ELR (cell line): ENCODE measurements at regions not wholly inside any gene's neighbourhood (a gene's known extent, or its start where the extent isn't known, plus 50 kb on each side); places are given as distances from the start of the nearest gene placed in this dataset.
"Not testable (repeated sequence)": the region's sequence is repeated elsewhere in the genome, so short reads cannot be mapped to it uniquely, and the experiment has no call there.

Experiments used
- DNase-seq: peaks from one replicate; pipeline ENCODE4 v3.0.0-alpha.2; 2015; ENCODE audit warnings: low read depth

DNA sequence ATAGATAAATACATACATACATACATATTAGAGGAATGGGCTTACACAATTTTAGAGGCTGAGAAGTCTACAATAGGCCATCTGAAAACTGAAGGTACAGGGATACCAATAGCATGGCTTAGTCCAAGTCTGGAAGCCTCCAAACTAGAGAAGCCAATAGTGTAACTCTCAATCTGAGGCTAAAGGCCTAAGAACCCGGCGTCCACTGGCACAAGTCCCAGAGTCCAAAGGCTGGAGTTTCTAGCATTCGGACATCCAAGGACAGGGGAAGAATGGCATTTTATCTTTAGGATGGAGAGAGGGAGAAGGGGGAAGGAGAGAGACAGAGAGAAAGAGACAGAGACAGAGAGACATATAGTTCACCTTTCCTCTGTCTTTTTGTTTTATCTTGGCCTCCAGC, 63.7 kb upstream of the SYT4 start:
- DNase-seq = no peak

DNA sequence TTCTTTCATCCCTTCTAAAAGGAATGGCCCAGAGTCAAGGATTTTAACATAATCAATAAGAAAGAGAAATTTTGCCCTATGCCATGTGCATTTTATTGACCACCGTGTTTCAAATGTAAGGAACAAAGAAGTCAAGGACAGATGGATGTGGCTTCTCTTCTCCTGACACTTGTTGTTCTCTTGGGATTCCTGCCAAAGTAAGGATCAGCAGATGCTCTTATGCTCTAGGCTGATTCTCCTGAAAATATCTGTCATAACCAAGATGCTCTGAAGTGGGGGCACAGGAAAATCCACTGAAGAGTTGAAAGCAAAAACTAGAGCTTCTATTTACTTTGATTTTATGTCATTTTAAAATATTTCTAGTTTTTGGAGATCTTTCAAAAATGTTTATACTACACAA, 72.9 kb upstream of the SYT4 start:
- DNase-seq = no peak

DNA sequence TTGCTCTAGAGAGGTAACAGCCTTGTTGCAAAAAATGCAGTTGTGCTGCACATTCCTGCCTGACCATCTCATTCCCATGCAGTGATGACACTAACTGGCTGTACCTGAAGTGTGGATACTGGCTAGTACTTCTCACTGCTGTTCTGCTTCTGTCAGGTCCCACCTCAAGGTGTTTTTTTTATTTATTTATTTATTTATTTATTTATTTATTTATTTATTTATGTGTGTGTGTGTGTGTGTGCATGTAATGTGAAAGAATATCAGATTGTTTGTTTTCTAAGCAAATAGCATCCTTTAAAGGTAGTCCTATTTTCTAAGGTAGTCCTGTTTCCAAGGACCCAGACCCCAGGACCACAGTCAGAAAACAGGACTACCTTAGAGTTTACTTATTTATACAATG, 87.2 kb upstream of the SYT4 start:
- no peak for DNase-seq

DNA sequence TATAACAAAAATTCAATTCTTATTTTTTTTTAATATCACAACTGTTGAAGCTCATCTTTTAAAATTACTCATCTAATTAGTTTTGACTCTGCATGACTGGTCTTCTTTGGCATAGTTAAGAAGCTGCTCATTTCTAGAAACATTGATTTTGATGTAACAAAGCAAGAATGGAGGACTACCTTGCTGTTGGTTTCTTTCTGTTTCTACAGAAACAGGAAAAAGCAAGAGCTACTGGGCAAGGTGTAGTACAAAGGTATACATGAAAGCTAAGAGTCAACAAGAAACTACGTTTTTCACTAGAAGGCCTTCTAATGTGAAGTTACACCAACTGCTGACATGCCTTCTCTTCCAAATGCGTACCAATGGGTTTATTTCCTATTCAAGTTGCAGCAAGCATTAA, 90.6 kb upstream of the SYT4 start:
- no peak for DNase-seq

DNA sequence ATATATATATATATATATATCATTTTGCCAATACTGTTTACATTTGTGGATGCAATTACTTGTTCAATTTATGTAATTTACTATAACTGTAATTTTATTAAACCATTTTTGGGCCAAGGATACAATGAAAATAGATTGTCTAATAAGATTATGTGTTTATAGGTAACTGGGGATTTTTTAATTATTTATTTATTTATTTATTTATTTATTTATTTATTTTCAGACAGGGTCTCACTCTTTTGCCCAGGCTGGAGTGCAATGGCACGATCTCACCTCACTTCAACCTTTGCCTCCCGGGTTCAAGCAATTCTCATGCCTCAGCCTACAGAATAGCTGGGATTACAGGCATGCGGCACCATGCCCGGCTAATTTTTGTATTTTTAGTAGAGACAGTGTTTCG, 92.0 kb upstream of the SYT4 start:
- DNase-seq = not testable (repeated sequence)

DNA sequence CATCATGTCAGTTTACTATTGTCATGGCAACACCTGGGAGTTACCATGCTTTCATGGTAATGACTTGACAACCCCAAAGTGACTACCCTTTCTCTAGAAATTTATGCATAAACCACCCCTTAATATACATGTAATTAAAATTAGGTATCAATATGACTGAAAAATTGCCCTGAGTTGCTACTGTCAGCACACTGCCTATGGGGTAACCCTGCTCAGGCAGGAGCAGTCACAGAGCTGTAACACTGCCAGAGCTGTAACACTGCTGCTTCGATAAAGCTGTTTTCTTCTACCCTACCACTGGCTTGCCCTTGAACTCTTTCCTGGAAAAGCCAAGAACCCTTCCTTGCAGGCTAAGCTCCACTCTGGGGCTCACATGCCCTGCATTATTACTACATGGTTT, 95.5 kb upstream of the SYT4 start:
- DNase-seq = no peak

DNA sequence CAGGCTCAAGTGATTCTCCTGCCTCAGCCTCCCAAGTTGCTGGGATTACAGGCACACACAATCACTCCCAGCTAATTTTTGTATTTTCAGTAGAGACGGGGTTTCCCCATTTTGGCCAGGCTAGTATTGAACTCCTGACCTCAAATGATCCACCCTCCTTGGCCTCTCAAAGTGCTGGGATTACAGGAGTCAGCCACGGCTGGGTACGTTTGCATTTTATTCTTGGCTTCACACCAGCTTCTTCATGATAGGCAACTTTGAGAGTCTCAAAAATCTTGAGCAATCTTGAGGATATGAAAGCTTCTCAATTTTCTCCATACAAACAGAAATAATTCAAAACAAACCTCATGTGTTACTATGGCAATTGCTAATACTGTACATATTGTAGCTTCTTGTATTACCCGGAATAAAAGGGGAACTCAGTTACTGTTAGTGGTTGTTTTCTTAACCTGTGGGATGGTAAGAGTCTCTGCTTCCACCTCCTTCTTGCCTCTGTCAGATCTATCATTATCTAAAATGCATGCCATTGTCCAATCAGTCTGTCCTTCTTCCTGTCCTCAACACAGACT, 102.9 kb upstream of the SYT4 start:
- no peak for DNase-seq

DNA sequence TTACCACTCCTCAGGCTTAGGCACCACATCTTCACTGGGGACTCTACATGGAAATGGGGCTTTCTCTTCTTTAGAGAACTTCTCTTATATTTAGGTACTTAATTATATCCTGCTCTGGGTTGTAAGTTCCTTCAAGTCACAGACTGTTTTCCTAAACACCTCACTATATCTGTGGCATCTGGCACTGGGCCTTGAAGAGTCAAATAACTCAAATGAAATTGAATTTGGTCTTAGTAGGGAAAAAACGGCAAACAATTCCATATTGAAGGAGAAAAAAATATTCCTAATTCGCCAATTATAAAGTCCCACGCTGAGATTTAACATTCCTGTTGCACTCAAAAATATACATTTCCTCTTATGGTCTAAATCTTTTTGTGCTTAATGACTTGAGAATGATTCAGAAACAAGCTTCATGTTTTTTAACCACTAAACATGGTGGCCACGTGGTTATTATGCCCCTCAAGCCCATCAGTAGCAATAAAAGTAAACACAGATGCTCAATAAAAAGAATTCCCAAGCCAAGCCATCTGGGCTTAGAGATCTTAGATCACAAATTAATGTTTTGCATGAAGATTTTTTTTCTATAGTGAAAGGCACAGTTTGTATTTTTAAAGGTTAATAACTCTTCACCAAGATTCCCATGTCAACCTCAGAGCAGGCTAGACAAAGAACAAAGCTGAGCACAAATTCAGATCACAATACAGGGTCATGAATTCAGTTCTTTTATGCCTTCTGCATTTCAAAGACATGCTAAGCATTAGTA, 105.5 kb upstream of the SYT4 start:
- no peak for DNase-seq

DNA sequence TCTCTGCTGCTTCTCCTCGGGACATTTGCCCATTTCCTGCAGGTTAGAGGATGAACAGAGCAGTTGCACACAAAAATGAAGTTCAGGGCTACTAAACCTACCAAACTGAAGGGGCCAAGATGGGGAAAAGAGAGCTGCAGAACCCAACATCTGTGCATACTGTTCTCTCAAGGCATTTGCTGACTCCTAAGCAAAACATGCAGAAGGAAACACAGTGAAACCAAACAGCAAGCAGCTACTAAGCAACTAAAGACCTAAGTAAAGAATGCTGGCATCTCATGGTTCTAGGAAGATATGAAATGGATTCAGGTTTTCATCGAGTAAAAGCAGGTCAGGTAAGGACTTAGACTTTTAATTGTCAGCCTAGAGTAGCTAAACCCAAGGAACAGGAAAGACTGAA, 111.9 kb upstream of the SYT4 start:
- no peak for DNase-seq

DNA sequence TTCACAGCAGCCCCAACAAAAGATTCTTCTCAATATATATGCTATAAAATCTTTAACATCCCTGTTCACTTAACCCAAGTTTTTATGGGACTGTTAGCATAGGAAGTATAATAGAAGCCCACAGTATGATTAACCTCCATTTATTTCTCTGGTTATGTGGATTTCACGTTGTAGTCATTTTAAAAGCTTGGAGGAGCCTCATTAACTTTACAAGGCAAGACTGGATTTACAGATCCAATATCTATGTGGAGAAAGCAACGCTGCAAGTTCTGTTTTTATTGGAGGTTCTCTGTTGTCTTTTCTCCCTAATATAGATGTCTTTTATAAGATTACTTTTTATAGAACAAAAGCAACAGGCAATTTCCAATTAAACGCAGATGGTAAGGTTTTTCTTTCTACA, 114.9 kb upstream of the SYT4 start:
- DNase-seq = no peak

DNA sequence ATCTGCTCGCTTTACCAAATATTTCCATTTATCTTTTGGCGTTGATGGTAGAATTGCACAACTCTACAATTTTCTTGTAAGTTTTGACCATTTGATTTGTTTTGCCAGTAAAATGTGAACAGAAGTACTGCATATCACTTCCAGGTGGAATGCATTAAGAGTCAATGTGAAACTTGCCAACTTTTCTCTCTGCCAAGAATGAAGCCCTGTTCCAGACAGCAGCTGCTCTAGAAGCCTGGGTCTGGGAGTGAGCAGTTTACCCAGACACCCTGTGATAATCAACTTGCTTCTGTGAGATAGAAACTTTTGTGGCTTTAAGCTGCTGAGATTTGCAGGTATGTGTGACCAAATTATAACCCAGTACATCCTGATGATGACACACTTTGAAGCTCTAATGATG, 115.9 kb upstream of the SYT4 start:
- no peak for DNase-seq

DNA sequence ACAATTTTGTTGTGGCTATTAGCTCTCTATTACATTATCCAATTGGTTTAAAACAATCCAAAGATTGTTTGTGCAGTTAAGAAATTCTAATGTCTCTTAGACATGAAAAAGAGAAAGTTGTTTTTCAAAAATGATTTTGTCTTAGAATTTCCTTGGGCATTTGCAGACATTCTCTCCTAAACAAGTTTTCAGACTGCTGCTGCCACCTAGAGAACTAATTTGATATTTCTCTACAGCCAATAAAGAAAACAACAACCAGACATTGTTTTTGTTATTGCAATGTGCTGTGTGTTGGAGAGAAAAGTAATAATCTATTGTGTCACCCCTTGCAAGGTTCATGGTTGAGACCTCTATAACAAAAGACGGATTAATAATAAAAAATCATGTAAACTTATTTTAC, 119.0 kb upstream of the SYT4 start:
- DNase-seq = peak; percentile 7

DNA sequence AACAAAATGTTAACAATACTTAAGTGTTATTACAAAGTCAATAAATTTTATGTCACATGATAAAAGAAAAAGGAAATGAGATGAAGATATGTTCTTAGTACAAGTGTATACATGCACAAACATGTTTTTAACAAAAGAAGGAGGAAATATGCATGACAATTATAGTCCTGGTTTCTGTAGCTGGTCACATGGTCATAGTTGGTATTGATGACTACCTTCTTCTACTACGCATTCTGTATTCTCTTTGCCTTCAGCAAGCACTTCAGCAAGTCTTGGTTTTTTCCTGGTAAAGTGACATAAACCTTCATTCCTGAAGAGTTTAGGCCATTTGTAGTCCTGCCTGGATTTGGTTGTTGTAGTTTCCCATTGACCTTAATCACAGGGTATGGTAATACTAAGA, 121.3 kb upstream of the SYT4 start:
- DNase-seq = no peak

DNA sequence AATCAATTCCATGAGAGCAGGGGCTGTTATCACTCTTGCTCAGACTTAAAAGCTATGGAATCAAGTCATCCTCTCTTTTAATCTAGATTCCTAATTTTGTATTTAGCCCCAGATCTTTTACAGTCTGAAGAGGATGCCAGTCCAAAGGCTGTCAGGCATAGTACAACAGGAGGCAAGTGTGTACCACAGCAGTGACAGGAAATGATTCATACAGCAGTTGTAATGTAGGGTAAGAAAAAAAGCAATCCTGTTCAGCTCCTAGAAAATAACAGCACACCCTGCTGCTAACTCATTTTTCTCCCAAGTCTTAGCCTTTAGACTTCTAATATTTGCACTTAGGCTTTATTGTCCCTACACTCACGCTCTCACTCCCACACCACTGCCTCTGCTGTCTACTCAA, 127.8 kb upstream of the SYT4 start:
- DNase-seq = no peak

DNA sequence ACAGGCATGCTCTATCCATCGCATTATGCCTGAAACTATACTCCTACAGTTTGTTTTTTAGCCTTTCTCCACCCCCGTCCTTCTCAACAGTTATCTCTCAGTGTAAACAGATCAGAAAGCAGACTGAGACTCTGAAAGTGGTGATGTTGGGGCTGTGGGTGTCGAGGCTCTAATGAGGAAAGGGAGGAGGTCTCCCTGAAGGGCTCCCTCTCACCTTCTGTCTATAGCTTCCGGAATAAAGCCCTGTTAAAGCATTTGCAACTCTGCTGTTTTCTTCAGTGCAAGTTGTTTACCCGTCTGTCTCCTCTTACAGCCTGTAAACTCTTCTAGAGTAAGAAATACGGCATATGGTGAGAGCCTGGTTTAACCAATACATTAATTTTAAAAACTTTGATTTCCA, 136.7 kb upstream of the SYT4 start:
- no peak for DNase-seq

DNA sequence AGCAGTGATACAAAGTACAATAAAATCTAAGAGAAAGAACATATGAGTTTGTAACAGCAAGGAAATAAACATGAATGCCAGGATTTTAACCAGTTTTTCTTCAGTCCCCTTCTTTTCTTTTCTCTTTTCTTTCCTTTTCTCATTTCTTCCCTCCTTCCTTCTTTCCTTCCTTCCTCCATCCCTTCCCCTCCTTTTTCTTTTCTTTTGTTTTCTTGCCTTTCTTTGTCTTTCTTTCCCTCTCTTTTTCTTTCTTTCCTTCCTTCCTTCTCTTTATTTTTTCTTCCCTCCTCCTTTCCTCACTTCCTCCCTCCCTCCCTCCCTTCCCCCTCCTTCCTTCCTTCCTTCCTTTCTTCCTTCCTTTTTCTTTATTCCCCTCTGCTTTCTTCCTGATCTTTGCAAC, 142.8 kb upstream of the SYT4 start:
- no peak for DNase-seq

DNA sequence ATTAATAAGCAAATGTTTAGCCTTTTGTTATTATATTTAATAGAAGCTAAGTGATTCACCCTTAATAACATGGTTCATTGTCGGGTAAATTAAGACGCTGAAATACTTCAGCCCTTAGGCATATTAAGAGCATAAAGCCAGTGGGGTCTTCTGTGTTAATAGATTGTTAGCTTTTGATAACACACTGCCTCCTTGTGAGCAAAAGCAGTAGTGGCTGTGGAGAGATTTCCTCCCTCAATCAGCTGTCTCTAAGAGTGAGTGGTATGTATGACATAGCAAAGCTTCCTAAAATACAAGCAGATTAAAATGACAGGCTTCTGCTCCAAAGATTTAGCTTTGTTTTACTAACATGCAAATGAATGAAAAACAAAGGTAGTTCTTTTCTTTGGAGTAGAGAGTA, 143.7 kb upstream of the SYT4 start:
- no peak for DNase-seq

DNA sequence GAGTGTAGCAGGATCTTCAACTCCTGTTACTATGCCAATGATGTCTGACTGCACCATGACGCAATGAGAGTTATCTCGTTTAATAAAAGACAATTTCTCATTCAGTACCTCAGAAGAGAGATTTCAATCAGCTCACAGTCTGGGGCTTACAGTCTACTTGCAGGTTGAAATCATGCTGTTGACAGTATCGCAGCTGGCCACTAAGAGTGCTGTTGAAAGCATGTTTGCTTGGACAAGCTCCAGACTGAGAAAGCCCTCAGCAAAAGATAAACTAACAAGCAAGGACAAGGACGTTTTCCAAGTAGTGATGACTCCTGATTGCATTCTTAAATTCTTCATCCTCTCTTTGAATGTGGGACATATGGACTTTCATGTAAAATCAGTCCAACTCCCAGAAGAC, 145.2 kb upstream of the SYT4 start:
- DNase-seq = no peak

DNA sequence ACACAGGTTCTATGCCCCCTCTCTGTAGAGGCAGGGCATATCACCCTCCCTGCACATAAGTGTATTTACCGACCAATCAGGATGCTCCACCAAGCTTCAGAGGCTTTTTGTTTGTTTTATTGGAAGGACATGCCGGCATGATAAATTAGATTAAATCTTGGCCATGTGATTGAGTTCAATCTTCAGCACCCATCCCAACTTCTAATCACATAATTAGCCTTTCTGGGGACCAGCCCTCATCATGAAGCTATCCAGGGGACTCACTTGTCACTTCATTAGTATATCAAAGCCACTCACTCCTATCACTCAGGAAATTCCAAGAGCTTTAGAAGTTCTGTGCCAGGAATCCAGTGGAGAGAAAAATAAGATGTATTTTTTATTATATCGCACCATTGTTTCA, 158.6 kb upstream of the SYT4 start:
- DNase-seq = no peak

DNA sequence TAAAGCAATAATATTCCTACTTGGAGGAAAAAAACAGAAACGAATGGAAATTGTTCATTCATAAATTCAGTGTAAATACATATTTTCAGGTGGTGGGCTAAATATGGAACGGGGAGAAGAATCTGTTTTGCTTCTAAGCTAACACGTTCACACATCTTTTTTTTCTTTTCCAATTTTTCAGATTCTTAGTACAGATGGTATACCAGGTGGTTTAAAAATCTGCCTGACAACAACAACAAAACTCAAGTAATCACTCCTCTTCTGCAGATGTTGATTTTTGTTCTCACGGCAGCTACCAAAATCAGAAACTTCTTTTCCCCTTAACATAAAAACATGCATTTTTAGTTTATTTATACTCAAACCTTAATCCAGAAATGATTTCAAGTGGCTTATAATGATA, 164.8 kb upstream of the SYT4 start:
- DNase-seq = no peak

DNA sequence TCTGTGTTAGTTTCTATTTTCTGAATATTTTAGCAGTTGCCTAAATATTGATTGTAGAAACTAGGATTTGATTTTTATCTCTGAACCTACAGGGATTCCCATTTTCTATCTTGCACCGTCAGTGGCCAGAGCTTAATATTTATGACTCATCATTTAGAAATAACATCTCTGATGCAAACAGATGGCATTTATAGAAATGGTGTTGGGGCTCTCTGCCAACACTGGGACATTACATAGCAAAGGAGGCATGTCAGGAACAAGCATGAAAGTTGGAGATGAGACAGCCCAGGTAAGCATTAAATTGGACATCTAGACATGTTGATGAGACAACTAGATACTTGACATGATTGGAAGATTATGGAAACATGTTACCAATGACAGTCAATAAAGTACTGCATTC, 165.3 kb upstream of the SYT4 start:
- no peak for DNase-seq

DNA sequence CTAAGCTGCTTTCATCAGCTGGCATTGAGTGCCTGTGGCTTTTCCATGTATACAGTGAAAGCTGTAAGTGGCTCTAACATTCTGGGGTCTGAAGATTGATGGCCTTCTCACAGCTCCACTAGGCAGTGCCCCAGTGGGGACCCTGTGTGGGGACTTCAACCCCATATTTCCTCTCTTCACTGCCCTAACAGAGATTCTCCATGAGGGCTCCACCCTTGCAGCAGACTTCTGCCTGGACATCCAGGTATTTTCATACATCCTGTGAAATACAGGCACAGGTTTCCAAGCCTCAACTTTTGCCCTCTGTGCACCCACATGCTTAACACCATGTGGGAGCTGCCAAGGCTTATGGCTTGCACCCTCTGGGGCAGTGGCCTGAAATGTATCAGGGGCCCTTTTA, 188.2 kb upstream of the SYT4 start:
- DNase-seq = no peak

DNA sequence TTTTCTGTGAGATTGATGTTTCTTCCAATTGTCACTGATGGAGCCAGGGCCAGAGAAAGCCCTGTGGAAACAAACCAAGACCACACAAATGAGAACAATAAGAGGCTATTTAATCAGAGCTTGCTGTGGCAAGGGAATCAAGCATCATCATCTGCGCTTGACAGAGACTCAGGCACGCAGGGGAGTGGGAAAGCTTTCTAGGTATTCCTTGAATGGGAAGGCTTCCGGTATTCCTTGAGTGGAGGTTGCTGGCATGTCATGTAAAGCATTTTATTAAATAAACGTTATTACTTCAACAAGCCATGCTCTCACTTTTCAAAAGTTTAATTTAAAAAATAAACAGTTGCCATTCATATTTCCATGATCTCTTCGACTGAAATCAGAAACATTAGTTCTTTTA, 194.6 kb upstream of the SYT4 start:
- DNase-seq = no peak

DNA sequence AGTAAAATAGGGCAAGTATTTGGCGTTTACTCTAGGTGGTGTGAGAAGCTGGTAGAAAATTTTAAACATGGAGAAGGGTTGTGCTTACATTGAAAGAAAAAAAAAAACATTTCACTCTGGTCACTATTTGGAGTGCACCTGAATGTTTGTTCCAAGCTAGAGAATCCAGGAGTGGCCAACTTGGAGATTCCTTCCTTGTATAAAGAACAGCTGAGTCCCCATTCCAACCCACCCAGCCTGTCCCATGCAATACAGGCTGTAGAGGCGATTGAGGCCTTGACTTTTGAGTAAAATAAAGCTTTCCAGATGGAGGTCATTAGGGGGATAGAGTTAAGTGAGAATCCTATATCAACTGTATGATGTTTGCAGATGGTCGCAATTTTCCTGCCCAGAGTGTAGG, 203.8 kb upstream of the SYT4 start:
- DNase-seq = no peak
